Uterus (tissue), 2 donors: ENCODE measurements at regions not wholly inside any gene's neighbourhood (a gene's known extent, or its start where the extent isn't known, plus 50 kb on each side); places are given as distances from the start of the nearest gene placed in this dataset.

Experiments
- POLR2A ChIP-seq, 2 donors: fragments of 450-650 bp; IDR thresholded peaks; one replicate each; pipeline ENCODE4 v1.6.1; 2016; ENCODE audit warnings: antibody characterized with exemption in 2 of 2, mild to moderate bottlenecking in 1 of 2, moderate library complexity in 1 of 2
- TF ChIP-seq, protein P1 (sequence below), 4 experiments: fragments of 200-600 bp in 2 of 4; fragments of 450-650 bp in 2 of 4; sonication (generic) in 2 of 4; IDR thresholded peaks; one replicate each; pipeline ENCODE4 v1.5.1; 2016 to 2019; ENCODE audit warnings: antibody characterized with exemption in 4 of 4, mild to moderate bottlenecking in 2 of 4, moderate library complexity in 1 of 4

DNA sequence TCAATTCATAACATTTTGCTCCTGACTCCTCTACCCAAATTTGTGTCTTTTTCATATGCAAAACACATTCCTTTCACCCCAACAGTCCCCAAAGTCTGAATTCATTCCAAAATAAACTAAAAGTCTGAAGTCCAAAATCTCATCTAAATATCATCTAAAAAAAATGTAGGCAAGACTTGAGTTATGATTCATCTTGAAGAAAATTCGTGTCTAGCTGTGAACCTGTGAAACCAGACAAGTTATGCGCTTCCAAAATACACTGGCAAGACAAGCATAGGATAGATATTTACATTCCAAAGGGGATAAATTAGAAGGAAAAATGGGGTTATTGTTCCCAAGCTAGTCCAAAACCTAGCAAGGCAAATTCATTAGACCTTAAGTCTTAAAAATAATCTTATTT is 1302.0 kb upstream of the GBE1 start:
- TF ChIP-seq, protein P1, sequence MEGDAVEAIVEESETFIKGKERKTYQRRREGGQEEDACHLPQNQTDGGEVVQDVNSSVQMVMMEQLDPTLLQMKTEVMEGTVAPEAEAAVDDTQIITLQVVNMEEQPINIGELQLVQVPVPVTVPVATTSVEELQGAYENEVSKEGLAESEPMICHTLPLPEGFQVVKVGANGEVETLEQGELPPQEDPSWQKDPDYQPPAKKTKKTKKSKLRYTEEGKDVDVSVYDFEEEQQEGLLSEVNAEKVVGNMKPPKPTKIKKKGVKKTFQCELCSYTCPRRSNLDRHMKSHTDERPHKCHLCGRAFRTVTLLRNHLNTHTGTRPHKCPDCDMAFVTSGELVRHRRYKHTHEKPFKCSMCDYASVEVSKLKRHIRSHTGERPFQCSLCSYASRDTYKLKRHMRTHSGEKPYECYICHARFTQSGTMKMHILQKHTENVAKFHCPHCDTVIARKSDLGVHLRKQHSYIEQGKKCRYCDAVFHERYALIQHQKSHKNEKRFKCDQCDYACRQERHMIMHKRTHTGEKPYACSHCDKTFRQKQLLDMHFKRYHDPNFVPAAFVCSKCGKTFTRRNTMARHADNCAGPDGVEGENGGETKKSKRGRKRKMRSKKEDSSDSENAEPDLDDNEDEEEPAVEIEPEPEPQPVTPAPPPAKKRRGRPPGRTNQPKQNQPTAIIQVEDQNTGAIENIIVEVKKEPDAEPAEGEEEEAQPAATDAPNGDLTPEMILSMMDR (IDR thresholded peaks at IDR 0.05) = no peak
- TF ChIP-seq POLR2A (IDR thresholded peaks at IDR 0.05) = no peak
